T-helper 1 cell treated with Interleukin-12 subunit alpha and Interleukin-12 subunit beta and Interleukin-4 antibody, amounts not matched to agents 30 ng/mL and 1 ng/mL, for 36 hours (primary cell): ENCODE measurements at regions not wholly inside any gene's neighbourhood (a gene's known extent, or its start where the extent isn't known, plus 50 kb on each side); places are given as distances from the start of the nearest gene placed in this dataset.

ENCODE experiments used
- intact Hi-C: fragments of 100-400 bp; cut with micrococcal nuclease; formaldehyde crosslinking; loops from one replicate; pipeline ENCODE4 v1.15.1; 2024

- intact Hi-C loops = no loop called here
Measured at GRCh38 chr5:82713811-82714210, 363.4 kb downstream of the TMEM167A start.

DNA sequence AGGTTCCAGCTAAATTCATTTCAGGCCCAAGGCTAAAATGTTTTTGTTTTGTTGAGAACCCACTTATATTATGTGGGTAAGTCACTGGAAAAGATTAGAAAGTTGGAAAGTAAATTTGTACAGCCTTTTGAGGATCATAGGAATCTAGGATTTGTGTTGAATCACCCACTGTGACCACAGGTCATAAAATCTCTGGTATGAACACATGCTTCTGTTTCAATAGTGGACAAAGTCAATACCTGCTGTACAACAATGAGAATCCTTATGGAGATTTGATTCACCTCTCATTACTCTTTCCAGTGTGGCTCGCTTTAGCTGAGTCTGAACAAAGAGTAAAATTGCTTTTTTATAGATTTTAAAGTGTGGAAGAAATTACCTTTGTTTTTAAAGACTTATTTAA is 369.5 kb downstream of the TMEM167A start:
- intact Hi-C loops = no loop called here

DNA sequence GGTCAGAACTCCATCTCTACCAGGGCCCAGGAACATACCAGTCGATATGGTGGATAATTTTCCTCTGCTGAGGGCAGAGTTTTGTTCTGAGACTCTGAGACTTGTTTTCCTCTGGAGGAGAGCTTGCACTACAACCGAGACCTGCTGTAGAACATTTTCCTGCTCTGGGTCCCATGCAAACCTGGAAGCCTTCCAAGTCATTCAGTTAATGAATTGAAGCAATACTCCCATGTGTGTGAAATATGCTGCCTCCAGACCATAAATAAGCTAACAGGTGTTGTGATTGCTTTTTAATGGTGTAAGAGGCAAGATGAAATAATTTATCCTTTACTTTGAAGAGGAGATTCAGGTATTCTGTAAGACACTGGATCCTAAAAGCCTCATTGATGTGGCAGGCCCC is 372.8 kb downstream of the TMEM167A start:
- intact Hi-C loops = no loop called here

DNA sequence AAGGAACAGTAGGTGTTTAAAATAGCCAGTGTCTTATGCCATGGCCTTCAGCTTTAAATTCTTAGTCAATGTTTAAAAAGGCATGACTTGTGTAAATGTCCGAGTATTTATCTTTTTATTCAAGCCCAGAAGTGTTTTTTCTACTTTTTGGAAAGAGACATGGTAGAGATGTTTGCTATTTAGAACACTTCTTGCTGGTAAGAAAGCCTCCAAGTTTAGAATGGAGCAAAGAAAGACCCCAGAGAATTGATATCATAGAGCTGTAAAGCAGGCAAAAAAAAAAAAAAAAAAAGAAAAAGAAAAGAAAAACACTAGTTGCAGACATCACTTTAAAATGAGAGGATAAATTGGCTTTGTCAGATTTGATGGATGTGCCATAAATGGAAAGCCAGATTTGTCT is 375.1 kb downstream of the TMEM167A start:
- intact Hi-C loops = no loop called here

DNA sequence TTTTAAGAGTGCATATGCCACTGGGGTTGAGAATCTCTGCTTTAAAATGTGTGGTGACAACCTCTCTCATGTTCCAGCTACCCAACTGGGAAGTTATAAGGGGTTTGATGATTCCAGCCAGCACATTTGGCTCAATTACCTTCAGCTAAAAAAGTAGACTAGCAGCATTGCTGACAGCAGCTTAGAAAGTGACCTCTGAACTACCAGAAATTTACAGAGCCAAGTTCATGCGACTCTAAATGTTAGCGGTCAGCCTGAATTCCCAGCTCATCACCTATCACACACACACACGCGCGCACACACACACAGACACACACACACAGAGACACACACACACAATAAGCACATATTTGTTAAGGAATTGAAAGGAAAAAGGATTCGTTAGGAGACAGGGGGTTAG is 377.5 kb downstream of the TMEM167A start:
- intact Hi-C loops = no loop called here

DNA sequence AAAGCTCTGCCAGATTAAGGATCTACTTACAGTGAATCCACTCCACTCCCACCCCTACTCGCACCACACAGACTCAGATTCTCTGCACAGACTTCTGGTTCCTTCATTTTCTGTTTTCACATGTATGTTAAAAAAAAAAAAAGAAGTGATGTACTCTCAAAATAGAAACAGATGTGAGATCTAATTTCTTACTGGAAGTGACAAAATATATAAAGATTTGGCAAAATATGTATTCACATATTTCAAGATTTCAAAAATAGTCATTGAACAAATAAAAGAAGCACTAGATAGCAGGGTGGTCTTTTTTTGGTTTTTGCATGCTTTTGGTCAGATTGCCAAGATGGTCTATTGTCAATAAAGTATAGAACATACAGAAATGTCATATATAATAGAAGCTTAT is 379.2 kb downstream of the TMEM167A start:
- intact Hi-C loops = no loop called here

DNA sequence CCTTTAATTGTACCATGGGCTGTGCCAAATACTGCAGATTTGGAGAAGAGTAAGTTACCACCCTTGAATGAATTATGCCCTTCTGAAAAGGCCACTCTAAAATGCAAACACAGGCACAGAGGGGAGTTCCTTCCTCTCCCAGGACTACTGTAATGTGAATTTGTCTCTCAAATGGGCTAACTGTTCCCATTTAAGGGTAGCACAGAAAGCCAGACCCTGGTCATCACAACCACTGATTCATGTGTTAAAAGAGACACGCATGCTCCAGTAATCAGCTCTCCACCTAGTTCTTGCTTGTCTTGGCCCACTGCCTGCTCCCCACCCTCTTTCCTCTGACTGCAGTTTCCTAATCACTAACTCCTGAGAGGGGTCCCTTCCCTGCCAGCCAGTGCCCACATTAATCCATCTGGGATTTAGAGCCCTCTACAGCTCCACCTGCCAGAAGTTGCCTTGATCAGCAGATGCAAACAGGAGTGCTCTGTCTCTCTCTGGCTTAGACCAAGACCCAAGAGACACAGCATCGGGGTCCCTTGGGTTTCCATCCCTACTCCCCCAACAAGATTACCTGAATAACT is 382.4 kb downstream of the TMEM167A start:
- intact Hi-C loops = no loop called here

- intact Hi-C loops = no loop called here
Measured at GRCh38 chr5:82692826-82693225, 384.4 kb downstream of the TMEM167A start.

GRCh38 chr5:82684659-82685058 is 392.5 kb downstream of the TMEM167A start:
- intact Hi-C loops = no loop called here

DNA sequence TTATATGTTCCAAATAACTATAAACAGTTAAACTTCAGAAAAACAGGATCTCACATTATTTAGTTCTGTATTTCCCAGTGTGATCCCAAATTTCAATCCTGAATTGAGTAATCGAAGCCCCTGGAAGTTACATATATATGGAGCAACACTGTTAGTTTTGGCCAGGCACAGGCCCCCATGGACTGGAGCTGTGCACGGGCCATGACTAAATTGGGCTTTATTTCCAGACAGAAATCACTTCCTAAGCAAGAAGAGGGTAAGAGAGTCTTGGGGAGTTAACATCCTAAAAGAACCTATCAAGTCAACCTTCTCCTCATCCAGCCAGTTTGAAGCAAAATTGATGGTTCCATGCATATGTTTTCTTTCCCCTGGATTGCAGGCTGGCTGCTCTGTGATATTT is 393.0 kb downstream of the TMEM167A start:
- intact Hi-C loops = no loop called here

- intact Hi-C loops = no loop called here
Measured at GRCh38 chr5:82679660-82680059, 397.5 kb downstream of the TMEM167A start.

GRCh38 chr5:82676661-82677060 is 398.5 kb upstream of the RPS23 start:
- intact Hi-C loops = loop anchor here (1.0 to 2.0 kb wide), 2 partner anchors 320 to 401 kb away; partner anchors contain the start of genes TMEM167A and XRCC4

DNA sequence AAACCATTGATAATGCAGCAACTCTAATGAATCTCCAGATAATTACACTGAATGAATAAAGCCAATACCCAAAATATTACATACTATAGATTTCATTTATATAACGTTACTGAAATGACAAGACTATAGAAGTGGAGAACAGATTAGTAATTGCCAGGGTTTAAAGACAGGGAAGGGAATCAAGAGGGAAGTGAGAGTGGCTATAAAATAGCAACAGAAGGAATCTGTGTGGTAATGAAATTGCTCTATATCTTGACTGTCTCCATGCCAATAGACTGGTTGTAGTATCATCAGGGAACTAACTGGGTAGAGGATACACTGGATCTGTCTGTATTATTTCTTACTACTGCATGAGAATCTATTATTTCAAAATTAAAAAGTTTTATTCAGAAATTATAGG is 396.5 kb upstream of the RPS23 start:
- intact Hi-C loops = no loop called here

- intact Hi-C loops = no loop called here
Measured at GRCh38 chr5:82673057-82673809, 395.1 kb upstream of the RPS23 start.

DNA sequence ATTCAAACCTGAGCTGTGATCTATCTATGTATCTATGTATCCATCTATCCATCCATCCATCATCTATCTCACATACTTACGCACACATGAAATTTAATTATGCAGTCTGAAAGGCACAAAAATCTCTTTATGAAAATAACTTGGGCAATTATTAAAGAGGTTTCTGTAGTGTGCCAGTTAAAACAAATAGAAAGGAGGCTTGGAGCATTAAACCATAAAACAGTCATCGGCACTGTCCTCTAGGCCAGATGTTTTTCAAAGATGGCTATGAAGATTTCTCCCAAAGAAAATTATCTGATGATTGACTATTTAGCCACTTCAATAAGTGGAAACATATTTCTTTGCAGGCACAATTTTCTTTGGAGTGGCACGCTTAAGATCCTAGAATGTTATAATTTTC is 392.5 kb upstream of the RPS23 start:
- intact Hi-C loops = no loop called here

GRCh38 chr5:82669720-82670119 is 391.6 kb upstream of the RPS23 start:
- intact Hi-C loops = no loop called here

DNA sequence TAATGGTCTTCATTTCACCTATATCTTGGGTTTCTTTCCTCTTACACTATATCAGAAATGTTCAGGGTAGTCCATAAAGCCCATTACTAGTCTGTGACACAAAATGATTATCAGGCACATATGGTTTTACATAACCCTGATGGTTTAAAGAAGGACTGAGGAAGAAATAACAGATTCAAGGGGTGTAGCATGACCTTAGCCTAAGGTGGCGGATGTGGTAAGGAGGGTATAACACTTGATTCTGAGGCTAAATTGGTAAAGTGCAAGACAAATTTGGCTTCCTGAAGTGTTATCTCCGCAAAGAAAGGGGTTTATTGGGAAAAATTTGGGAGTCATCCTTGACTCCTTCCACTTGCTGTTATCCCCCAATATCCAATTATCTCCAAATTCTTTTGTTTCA is 388.2 kb upstream of the RPS23 start:
- intact Hi-C loops = no loop called here

DNA sequence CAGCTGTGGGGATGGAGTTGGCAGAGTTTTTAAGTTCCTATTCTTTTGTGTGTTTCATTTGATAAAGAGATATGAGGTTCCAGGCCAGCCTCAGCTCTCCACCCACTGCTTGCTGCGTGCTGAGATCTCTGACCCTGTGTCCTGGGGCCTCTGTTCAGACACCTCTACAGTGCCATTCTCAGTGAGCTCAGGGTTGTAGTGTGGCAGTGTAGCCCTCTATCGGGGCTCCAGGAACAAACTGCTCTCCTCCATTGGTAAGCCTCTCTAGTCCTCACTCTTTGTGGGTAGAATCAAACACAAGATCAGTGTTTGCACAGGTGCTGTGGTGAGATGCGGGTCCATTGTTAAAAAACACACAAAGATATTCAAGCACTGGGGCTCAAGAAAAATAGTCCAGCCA is 386.6 kb upstream of the RPS23 start:
- intact Hi-C loops = no loop called here

- intact Hi-C loops = no loop called here
Measured at GRCh38 chr5:82663225-82663624, 385.1 kb upstream of the RPS23 start.

DNA sequence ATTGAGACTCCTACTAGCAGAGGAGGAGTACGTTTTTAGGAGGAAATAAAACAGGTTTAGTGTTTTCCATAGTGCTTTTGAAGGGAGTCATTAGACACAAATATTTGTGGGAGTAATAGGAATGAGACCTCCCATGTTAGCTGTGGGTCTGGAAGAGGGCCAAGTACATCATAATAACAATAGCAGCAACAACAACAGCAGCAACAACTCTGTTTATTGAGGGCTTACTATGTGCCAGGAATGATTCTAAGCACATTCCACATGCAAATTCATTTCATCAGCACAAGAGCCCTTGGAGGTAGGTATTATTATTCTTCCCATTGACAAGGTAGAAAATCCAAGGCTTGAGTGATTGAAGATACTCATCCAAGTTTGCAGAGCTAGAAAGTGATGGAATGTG is 384.2 kb upstream of the RPS23 start:
- intact Hi-C loops = no loop called here

DNA sequence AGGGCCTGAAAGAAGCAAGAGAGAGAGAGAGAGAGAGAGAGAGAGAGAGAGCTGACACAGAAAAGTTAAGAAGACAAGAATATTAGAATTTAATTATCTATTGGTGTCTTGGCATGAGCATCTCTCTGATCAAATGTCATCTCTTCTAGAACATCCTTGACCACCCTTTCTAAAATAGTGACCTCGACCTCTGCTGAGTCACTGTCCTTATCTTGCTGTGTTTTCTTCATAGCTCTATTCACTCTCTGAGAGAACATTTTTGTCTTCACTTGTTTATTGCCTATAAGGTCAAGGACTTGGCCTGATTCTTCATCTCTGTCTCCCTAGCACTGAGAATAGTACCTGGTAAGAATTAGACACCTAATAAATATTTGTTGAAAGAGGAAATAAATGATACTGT is 383.8 kb upstream of the RPS23 start:
- intact Hi-C loops = no loop called here

- intact Hi-C loops = no loop called here
Measured at GRCh38 chr5:82661462-82661861, 383.3 kb upstream of the RPS23 start.

DNA sequence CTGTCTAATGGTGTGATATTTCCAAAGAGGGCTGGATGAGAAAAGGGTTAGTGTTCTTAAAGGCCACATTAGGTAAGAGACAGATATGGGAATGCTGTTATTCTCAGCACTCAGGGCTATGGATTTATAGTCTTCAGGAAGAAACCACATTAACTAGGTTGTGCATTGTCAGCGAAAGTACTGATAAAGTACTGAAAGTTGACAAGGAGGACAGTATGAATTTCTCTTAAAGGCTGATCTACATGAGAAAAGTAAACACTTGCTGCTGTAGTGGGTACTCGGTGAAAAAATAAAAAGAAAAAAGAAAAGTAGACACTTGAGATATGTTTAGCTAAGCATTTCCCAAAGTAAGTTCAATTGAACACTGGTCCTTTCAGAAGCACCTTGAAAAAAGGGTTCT is 381.0 kb upstream of the RPS23 start:
- intact Hi-C loops = no loop called here
